ENCODE measurements at regions not wholly inside any gene's neighbourhood (a gene's known extent, or its start where the extent isn't known, plus 50 kb on each side); places are given as distances from the start of the nearest gene placed in this dataset.
"Not testable (repeated sequence)": the region's sequence is repeated elsewhere in the genome, so short reads cannot be mapped to it uniquely, and the experiment has no call there.

DNA sequence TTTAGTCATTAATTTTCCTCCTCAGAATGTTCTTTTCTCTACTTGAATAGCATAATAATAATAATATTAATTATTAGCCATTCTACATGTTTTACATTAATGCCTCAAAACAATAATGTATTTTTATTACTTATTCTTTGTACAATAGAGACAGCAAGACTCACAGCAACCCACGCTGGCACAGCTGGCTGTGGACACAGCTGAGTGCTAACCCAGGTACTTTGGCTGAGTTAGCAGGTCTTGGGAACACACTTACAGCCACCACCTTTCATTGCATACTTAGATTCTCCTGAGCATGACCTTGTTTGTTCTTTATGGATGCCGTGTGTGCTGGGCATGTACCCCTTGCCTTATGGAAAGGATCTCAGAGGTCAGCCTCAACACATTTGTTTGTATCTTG is 260.2 kb upstream of the ST6GAL2 start:
- intact Hi-C loops (cut with DNase I), result no loop called here

DNA sequence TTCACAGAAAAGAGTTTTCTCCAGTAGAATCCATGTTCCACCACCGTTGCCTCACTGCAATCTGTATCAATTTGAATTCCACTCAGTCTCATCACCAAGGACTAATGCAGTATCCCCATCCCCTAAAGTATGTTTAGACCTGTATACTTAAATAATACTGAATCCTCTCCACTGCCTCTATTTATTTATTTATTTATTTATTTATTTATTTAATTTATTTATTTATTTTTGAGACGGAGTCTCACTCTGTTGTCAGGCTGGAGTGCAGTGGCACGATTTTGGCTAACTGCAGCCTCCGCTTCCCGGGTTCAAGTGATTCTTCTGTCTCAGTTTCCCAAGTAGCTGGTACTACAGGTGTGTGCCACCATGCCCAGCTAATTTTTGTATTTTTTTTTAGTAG is 260.7 kb upstream of the ST6GAL2 start:
- H3K27ac ChIP-seq; H3K4me3 ChIP-seq; intact Hi-C loops (cut with DNase I); H3K4me1 ChIP-seq; H3K9me3 ChIP-seq; H3K36me3 ChIP-seq (replicated peaks in 1 of 2; ENCODE audit: insufficient read depth in 1 of 2, low read depth in 2 of 2); DNase-seq; H3K27me3 ChIP-seq; ATAC-seq: not testable (repeated sequence)
- WGBS, 2 donors, result 53 to 69% methylated on average over 5 of the region's 5 CpGs

More for the DNA sequence above, 260.2 kb upstream of the ST6GAL2 start:
- Histone ChIP-seq H3K27ac (no peak overlapping the region), H3K9me3 (no peaks in the 10 kb centered on the region), H3K4me3 (no peak overlapping the region), H3K27me3 (no peaks in the 10 kb centered on the region), H3K36me3 (replicated peaks in 1 of 2; ENCODE audit: insufficient read depth in 1 of 2, low read depth in 2 of 2) (no peaks in the 10 kb centered on the region), H3K4me1 (no peaks in the 10 kb centered on the region)
- DNase-seq (no peak), ATAC-seq (no peak)
- TF ChIP-seq, protein P1, sequence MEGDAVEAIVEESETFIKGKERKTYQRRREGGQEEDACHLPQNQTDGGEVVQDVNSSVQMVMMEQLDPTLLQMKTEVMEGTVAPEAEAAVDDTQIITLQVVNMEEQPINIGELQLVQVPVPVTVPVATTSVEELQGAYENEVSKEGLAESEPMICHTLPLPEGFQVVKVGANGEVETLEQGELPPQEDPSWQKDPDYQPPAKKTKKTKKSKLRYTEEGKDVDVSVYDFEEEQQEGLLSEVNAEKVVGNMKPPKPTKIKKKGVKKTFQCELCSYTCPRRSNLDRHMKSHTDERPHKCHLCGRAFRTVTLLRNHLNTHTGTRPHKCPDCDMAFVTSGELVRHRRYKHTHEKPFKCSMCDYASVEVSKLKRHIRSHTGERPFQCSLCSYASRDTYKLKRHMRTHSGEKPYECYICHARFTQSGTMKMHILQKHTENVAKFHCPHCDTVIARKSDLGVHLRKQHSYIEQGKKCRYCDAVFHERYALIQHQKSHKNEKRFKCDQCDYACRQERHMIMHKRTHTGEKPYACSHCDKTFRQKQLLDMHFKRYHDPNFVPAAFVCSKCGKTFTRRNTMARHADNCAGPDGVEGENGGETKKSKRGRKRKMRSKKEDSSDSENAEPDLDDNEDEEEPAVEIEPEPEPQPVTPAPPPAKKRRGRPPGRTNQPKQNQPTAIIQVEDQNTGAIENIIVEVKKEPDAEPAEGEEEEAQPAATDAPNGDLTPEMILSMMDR (IDR thresholded peaks at IDR 0.05), result no peak
- TF ChIP-seq POLR2A (IDR thresholded peaks at IDR 0.05), result no peak
- WGBS, 2 donors, result 71 to 72% methylated on average over 2 of the region's 2 CpGs

DNA sequence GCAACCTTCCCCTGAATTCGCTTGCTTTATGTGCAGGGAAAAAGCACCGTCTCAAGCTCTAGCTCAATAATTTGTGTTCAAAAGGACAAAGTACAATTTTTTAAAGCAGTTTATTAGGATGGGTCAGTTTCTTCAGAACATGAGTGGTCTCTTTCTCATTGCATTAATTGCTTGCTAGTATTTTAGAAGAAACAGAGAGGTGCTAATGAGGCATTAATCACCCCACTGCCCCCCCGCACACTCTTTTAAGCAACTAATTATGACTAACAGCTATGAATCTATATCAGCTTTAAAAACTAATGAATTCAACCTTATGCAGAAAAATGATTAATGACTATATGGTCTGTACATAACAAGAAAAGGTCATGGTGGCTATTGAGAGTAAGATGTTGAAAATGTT is 262.1 kb upstream of the ST6GAL2 start:
- DNase-seq (no peak), ATAC-seq (no peak)
- intact Hi-C loops (cut with DNase I), result no loop called here
- Histone ChIP-seq H3K27me3 (no peaks in the 10 kb centered on the region), H3K36me3 (replicated peaks in 1 of 2; ENCODE audit: insufficient read depth in 1 of 2, low read depth in 2 of 2) (no peaks in the 10 kb centered on the region), H3K9me3 (no peaks in the 10 kb centered on the region), H3K27ac (no peak overlapping the region), H3K4me3 (no peak overlapping the region), H3K4me1 (no peaks in the 10 kb centered on the region)
- TF ChIP-seq, protein P1 (IDR thresholded peaks at IDR 0.05), result no peak
- no peak for TF ChIP-seq POLR2A (IDR thresholded peaks at IDR 0.05)
- WGBS, 2 donors, result 61 to 69% methylated on average over 3 of the region's 3 CpGs

DNA sequence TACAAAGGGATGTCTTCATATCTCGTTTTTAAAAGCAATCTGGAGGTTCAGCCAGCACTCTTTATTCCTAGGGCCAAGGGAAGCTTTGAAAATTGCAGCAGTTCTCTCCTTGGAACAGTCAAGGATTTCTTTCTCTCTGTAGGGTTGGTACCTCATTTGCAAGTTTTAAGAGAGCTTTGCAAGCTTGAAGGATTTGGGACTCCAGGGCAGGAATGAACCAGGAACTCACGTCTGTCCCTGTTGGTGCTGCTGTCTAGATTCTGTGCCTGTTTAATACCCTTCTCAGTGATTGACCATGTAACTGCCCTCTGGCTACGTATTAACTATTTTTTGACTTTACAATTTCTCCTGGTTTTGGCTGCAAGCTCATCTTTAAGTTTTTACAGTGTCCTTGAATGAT is 262.5 kb upstream of the ST6GAL2 start:
- intact Hi-C loops (cut with DNase I), result no loop called here
- Histone ChIP-seq H3K9me3 (no peaks in the 10 kb centered on the region), H3K27me3 (no peaks in the 10 kb centered on the region), H3K36me3 (replicated peaks in 1 of 2; ENCODE audit: insufficient read depth in 1 of 2, low read depth in 2 of 2) (no peaks in the 10 kb centered on the region), H3K4me1 (no peaks in the 10 kb centered on the region), H3K27ac (no peak overlapping the region), H3K4me3 (no peak overlapping the region)
- no peak for ATAC-seq
- TF ChIP-seq, protein P1 (IDR thresholded peaks at IDR 0.05), result no peak
- no peak for TF ChIP-seq POLR2A (IDR thresholded peaks at IDR 0.05)
- no peak for DNase-seq
- 44% methylated on average over 3 of the region's 3 CpGs for WGBS, 2 donors

DNA sequence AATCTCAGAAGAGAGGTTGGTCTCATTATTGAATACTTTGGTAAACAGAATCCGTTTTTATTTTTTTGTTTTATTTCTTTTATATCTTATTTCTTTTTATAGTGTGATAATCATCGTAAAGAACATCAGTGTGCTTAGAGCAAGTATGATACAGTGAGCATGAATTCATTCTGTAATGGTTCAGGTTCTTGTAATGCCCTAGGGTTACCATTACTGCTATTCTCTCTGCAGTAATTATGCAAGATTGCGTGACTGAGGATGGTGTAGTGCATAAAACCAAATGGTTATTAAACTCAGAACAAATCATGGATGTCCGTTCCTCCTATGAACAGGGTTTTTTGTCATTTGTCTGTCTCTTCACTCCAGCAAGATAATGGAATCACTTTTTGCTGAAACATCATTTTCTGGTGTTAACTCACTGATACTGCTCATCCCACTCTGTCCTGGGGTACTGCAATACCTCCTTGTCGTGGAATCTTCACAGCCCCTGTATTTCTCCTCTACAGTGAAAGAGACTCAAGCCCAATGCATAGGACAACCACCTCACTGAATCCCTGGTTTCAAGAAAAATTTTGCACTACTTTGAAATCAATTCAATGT is 274.8 kb upstream of the ST6GAL2 start:
- no peak overlapping the region for H3K27ac ChIP-seq
- 62 to 65% methylated on average over 5 of the region's 5 CpGs for WGBS, 2 donors
- intact Hi-C loops (cut with DNase I), result no loop called here
- H3K4me1 ChIP-seq, result no peaks in the 10 kb centered on the region
- DNase-seq (no peak), ATAC-seq (no peak)
- H3K9me3 ChIP-seq, result peaks cover 0 to 11% (median 0%) of the 10 kb centered on the region in 3 donors
- no peak overlapping the region for H3K4me3 ChIP-seq
- no peaks in the 10 kb centered on the region for H3K27me3 ChIP-seq
- TF ChIP-seq, protein P1 (IDR thresholded peaks at IDR 0.05), result no peak
- TF ChIP-seq POLR2A (IDR thresholded peaks at IDR 0.05), result no peak
- H3K36me3 ChIP-seq (replicated peaks in 1 of 2; ENCODE audit: insufficient read depth in 1 of 2, low read depth in 2 of 2), result no peaks in the 10 kb centered on the region
